ENCODE measurements at regions not wholly inside any gene's neighbourhood (a gene's known extent, or its start where the extent isn't known, plus 50 kb on each side); places are given as distances from the start of the nearest gene placed in this dataset.

DNA sequence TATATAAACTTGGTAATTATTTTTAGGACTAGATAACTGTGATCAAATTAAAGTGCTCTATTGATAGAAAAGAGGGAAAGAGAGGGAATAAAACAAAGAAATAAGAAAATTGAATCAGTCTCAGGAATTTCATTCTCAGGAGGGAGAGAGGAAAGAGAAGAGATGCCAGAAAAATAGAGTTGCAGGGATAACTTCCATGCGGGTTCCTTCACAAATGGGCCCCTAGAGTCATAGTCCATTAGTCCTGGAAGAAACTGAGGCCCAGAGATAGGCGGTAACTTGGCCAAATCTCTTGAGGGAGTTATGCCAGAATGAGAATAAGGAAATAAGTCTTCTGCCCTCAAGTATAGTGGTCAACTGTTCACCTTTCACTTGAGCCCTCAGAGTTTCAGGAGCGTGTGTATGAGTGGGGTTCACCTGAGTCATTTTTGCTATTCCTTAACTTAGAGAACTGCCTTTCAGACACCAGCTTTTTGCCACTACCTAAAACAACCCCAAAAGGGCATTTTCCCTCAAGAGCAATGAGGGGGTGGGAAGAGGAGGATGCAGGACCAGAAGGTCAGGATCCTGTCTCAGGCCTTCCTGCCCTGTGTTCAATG lies 192.6 kb downstream of the MEX3B start:
- TF ChIP-seq, protein P1, sequence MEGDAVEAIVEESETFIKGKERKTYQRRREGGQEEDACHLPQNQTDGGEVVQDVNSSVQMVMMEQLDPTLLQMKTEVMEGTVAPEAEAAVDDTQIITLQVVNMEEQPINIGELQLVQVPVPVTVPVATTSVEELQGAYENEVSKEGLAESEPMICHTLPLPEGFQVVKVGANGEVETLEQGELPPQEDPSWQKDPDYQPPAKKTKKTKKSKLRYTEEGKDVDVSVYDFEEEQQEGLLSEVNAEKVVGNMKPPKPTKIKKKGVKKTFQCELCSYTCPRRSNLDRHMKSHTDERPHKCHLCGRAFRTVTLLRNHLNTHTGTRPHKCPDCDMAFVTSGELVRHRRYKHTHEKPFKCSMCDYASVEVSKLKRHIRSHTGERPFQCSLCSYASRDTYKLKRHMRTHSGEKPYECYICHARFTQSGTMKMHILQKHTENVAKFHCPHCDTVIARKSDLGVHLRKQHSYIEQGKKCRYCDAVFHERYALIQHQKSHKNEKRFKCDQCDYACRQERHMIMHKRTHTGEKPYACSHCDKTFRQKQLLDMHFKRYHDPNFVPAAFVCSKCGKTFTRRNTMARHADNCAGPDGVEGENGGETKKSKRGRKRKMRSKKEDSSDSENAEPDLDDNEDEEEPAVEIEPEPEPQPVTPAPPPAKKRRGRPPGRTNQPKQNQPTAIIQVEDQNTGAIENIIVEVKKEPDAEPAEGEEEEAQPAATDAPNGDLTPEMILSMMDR (IDR thresholded peaks at IDR 0.05; ENCODE audit: control extremely low read depth, extremely low read depth, low read depth, missing control alignments) = no peak
- POLR2A ChIA-PET = no interaction called here
- CTCF ChIA-PET = no interaction called here
- DNase-seq (ENCODE audit: extremely low spot score) = no peak

- CTCF ChIA-PET = no interaction called here
- TF ChIP-seq, protein P1 (IDR thresholded peaks at IDR 0.05; ENCODE audit: control extremely low read depth, extremely low read depth, low read depth, missing control alignments) = no peak
- no peak for DNase-seq (ENCODE audit: extremely low spot score)
- POLR2A ChIA-PET = no interaction called here
These were observed 193.2 kb downstream of the MEX3B start for GRCh38 chr15:81852411-81853149.

- CTCF ChIA-PET = no interaction called here
- no peak for DNase-seq (ENCODE audit: extremely low spot score)
- POLR2A ChIA-PET = no interaction called here
- TF ChIP-seq, protein P1 (IDR thresholded peaks at IDR 0.05; ENCODE audit: control extremely low read depth, extremely low read depth, low read depth, missing control alignments) = no peak
These were observed 194.1 kb downstream of the MEX3B start for GRCh38 chr15:81851757-81852156.

GRCh38 chr15:81851325-81851724 lies 194.5 kb downstream of the MEX3B start:
- ChIA-PET POLR2A (no interaction called here), CTCF (no interaction called here)
- TF ChIP-seq, protein P1 (IDR thresholded peaks at IDR 0.05; ENCODE audit: control extremely low read depth, extremely low read depth, low read depth, missing control alignments) = no peak

GRCh38 chr15:81849289-81849688 lies 196.5 kb downstream of the MEX3B start:
- TF ChIP-seq, protein P1 (IDR thresholded peaks at IDR 0.05; ENCODE audit: control extremely low read depth, extremely low read depth, low read depth, missing control alignments) = no peak
- DNase-seq (ENCODE audit: extremely low spot score) = no peak
- ChIA-PET POLR2A (no interaction called here), CTCF (interaction anchor here (0.9 to 1.2 kb wide), 2 partner anchors 10 to 30 kb away, joined by 3 read pairs; no protein-coding TSS in a partner anchor)

More at GRCh38 chr15:81851325-81851724, 194.5 kb downstream of the MEX3B start:
- no peak for DNase-seq (ENCODE audit: extremely low spot score)

- POLR2A ChIA-PET = no interaction called here
- TF ChIP-seq, protein P1 (IDR thresholded peaks at IDR 0.05; ENCODE audit: control extremely low read depth, extremely low read depth, low read depth, missing control alignments) = no peak
- no peak for DNase-seq (ENCODE audit: extremely low spot score)
- CTCF ChIA-PET = interaction anchor here (0.9 to 1.2 kb wide), 2 partner anchors 10 to 29 kb away, joined by 3 read pairs; no protein-coding TSS in a partner anchor
These were observed 197.1 kb downstream of the MEX3B start for GRCh38 chr15:81848701-81849100.

Measured in GM10248 (cell line).